ENCODE measurements at regions not wholly inside any gene's neighbourhood (a gene's known extent, or its start where the extent isn't known, plus 50 kb on each side); places are given as distances from the start of the nearest gene placed in this dataset.

DNA sequence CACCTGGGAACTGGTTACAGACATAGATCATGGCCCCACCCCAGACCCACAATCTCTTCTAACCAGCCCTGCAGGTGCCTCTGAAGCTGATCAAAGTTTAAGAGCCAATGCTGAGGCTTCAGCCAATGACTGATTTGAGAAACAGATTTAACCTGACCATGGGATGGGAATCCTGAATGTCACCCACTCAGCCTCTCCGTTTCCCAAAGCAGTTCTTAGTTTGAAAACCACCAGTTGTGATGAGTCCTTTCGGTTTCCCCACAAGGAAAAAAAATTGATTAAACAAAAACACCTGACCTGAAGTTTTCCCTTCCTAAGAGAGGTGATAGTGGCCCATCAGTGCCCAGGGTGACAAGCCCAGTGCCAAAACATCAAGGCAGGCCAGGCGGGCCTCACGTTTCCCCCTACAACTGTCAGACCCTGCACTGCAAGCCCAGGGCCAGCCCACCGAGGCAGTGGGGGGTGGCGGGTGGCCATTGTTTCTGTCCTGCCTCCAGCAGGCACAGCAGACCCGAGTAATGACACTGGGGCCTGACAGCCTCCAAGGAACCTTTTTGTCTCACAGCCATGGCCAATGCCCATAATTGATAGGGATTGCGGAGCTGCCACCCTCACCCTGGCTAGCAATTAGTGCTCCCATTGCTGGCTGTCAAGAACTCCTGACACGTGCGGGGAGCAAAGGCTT is 75.4 kb upstream of the ZMIZ1 start:
- Histone ChIP-seq H3K27me3 (ENCODE audit: control insufficient read depth in 1 of 2, insufficient read depth in 2 of 2, low read length in 2 of 2) (no peaks in the 10 kb centered on the region), H3K27ac (ENCODE audit: low read depth, low read length) (no peak overlapping the region), H3K36me3 (ENCODE audit: control insufficient read depth in 1 of 2, insufficient read depth in 2 of 2, low read length in 2 of 2) (no peaks in the 10 kb centered on the region), H3K4me1 (ENCODE audit: control insufficient read depth in 1 of 2, insufficient read depth in 2 of 2, low read length in 2 of 2) (peaks cover 6 to 9% of the 10 kb centered on the region in 2 donors), H3K4me3 (ENCODE audit: low read depth in 1 of 2, low read length in 2 of 2) (no peak overlapping the region), H3K9ac (ENCODE audit: low read depth in 1 of 2, low read length in 2 of 2) (no peak overlapping the region), H3K9me3 (ENCODE audit: control insufficient read depth in 1 of 2, low read length in 2 of 2) (no peaks in the 10 kb centered on the region)

GRCh38 chr10:78995987-78996791 is 72.6 kb upstream of the ZMIZ1 start:
- no peaks in the 10 kb centered on the region for H3K27me3 ChIP-seq (ENCODE audit: control insufficient read depth in 1 of 2, insufficient read depth in 2 of 2, low read length in 2 of 2)
- H3K36me3 ChIP-seq (ENCODE audit: control insufficient read depth in 1 of 2, insufficient read depth in 2 of 2, low read length in 2 of 2) = no peaks in the 10 kb centered on the region
- no peak overlapping the region for H3K4me3 ChIP-seq (ENCODE audit: low read depth in 1 of 2, low read length in 2 of 2)
- no peak overlapping the region for H3K9ac ChIP-seq (ENCODE audit: low read depth in 1 of 2, low read length in 2 of 2)
- peaks cover 6 to 9% of the 10 kb centered on the region in 2 donors for H3K4me1 ChIP-seq (ENCODE audit: control insufficient read depth in 1 of 2, insufficient read depth in 2 of 2, low read length in 2 of 2)
- no peaks in the 10 kb centered on the region for H3K9me3 ChIP-seq (ENCODE audit: control insufficient read depth in 1 of 2, low read length in 2 of 2)
- no peak overlapping the region for H3K27ac ChIP-seq (ENCODE audit: low read depth, low read length)

GRCh38 chr10:78996792-78997129 is 72.0 kb upstream of the ZMIZ1 start:
- H3K36me3 ChIP-seq (ENCODE audit: control insufficient read depth in 1 of 2, insufficient read depth in 2 of 2, low read length in 2 of 2) = no peaks in the 10 kb centered on the region
- H3K9ac ChIP-seq (ENCODE audit: low read depth in 1 of 2, low read length in 2 of 2) = no peak overlapping the region
- H3K4me1 ChIP-seq (ENCODE audit: control insufficient read depth in 1 of 2, insufficient read depth in 2 of 2, low read length in 2 of 2) = peaks cover 6 to 9% of the 10 kb centered on the region in 2 donors
- H3K4me3 ChIP-seq (ENCODE audit: low read depth in 1 of 2, low read length in 2 of 2) = no peak overlapping the region
- no peaks in the 10 kb centered on the region for H3K27me3 ChIP-seq (ENCODE audit: control insufficient read depth in 1 of 2, insufficient read depth in 2 of 2, low read length in 2 of 2)
- H3K9me3 ChIP-seq (ENCODE audit: control insufficient read depth in 1 of 2, low read length in 2 of 2) = no peaks in the 10 kb centered on the region
- H3K27ac ChIP-seq (ENCODE audit: low read depth, low read length) = no peak overlapping the region

GRCh38 chr10:78997635-78998618 is 70.8 kb upstream of the ZMIZ1 start:
- H3K27me3 ChIP-seq (ENCODE audit: control insufficient read depth in 1 of 2, insufficient read depth in 2 of 2, low read length in 2 of 2) = no peaks in the 10 kb centered on the region
- no peak overlapping the region for H3K9ac ChIP-seq (ENCODE audit: low read depth in 1 of 2, low read length in 2 of 2)
- no peaks in the 10 kb centered on the region for H3K36me3 ChIP-seq (ENCODE audit: control insufficient read depth in 1 of 2, insufficient read depth in 2 of 2, low read length in 2 of 2)
- H3K4me1 ChIP-seq (ENCODE audit: control insufficient read depth in 1 of 2, insufficient read depth in 2 of 2, low read length in 2 of 2) = peaks cover 6 to 9% of the 10 kb centered on the region in 2 donors
- no peak overlapping the region for H3K27ac ChIP-seq (ENCODE audit: low read depth, low read length)
- H3K4me3 ChIP-seq (ENCODE audit: low read depth in 1 of 2, low read length in 2 of 2) = no peak overlapping the region
- H3K9me3 ChIP-seq (ENCODE audit: control insufficient read depth in 1 of 2, low read length in 2 of 2) = no peaks in the 10 kb centered on the region

GRCh38 chr10:79001082-79001885 is 67.5 kb upstream of the ZMIZ1 start:
- Histone ChIP-seq H3K9ac (ENCODE audit: low read depth in 1 of 2, low read length in 2 of 2) (no peak overlapping the region), H3K9me3 (ENCODE audit: control insufficient read depth in 1 of 2, low read length in 2 of 2) (no peaks in the 10 kb centered on the region), H3K27ac (ENCODE audit: low read depth, low read length) (no peak overlapping the region), H3K36me3 (ENCODE audit: control insufficient read depth in 1 of 2, insufficient read depth in 2 of 2, low read length in 2 of 2) (no peaks in the 10 kb centered on the region), H3K4me3 (ENCODE audit: low read depth in 1 of 2, low read length in 2 of 2) (no peak overlapping the region), H3K4me1 (ENCODE audit: control insufficient read depth in 1 of 2, insufficient read depth in 2 of 2, low read length in 2 of 2) (peaks cover 32 to 36% of the 10 kb centered on the region in 2 donors), H3K27me3 (ENCODE audit: control insufficient read depth in 1 of 2, insufficient read depth in 2 of 2, low read length in 2 of 2) (no peaks in the 10 kb centered on the region)

DNA sequence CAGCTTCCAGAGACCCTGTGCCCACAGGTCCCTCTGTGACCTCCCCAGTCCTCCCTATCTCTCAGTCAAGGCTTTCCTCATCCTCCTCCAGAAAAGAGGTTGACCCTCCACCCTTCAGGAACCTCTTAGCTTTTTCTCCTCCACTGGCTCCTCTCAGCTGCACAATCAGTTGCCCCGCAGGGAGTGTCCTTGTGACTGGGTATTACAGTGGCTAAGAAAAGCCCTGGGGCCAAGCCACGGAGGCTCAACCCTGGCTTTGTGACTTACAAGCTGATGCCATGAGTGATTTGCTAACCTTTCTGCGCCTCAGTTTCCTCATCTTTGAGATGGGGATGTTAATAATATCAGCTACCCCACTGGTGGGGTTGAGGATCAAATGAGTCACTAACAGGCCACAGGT is 66.4 kb upstream of the ZMIZ1 start:
- Histone ChIP-seq H3K4me1 (ENCODE audit: control insufficient read depth in 1 of 2, insufficient read depth in 2 of 2, low read length in 2 of 2) (peaks cover 32 to 36% of the 10 kb centered on the region in 2 donors), H3K27ac (ENCODE audit: low read depth, low read length) (no peak overlapping the region), H3K27me3 (ENCODE audit: control insufficient read depth in 1 of 2, insufficient read depth in 2 of 2, low read length in 2 of 2) (no peaks in the 10 kb centered on the region), H3K4me3 (ENCODE audit: low read depth in 1 of 2, low read length in 2 of 2) (no peak overlapping the region), H3K9me3 (ENCODE audit: control insufficient read depth in 1 of 2, low read length in 2 of 2) (no peaks in the 10 kb centered on the region), H3K36me3 (ENCODE audit: control insufficient read depth in 1 of 2, insufficient read depth in 2 of 2, low read length in 2 of 2) (no peaks in the 10 kb centered on the region), H3K9ac (ENCODE audit: low read depth in 1 of 2, low read length in 2 of 2) (no peak overlapping the region)

DNA sequence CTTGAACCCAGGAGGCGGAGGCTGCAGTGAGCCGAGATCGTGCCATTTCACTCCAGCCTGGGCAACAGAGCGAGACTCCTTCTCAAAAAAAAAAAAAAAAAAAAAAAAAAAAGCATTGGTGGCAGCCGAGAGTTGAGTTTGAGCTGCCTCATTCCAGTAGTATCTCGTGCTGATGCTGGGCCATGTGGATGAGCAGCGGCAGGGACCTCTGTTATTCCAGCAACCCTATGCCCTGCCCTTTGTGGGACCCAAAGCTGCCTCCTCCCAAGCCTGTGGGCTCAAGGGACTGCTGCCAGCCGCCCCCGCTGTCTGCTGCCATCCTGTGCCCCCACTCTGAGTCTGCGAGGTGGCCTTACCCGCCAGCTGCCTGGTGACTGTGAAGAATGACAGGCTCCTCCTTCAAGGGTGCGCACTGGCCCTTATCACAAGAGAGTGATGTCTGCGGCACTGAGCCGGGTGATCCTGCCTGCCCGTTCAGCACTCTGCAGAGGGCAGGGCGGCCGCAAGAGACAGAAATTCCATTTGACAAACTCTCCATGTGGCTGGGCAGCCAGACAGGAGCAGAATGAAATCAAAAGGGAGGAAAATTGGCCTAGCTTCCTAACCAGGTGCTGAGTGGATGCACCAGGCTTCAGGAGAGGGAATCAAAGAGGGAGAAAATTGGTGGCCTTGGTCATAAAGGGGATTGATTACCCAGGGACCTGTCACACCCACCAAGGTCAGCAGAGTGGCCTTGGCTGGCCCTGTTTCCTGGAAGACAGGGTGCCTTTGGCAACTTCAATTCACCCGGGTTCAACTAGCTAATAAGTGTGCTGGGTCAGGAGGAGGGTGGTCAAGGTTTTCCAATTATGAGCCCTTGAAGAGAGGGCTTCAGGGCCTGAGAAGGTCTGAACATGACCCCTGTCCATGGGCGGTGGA is 65.3 kb upstream of the ZMIZ1 start:
- no peaks in the 10 kb centered on the region for H3K36me3 ChIP-seq (ENCODE audit: control insufficient read depth in 1 of 2, insufficient read depth in 2 of 2, low read length in 2 of 2)
- no peaks in the 10 kb centered on the region for H3K9me3 ChIP-seq (ENCODE audit: control insufficient read depth in 1 of 2, low read length in 2 of 2)
- H3K27me3 ChIP-seq (ENCODE audit: control insufficient read depth in 1 of 2, insufficient read depth in 2 of 2, low read length in 2 of 2) = no peaks in the 10 kb centered on the region
- no peak overlapping the region for H3K9ac ChIP-seq (ENCODE audit: low read depth in 1 of 2, low read length in 2 of 2)
- peaks cover 27 to 32% of the 10 kb centered on the region in 2 donors for H3K4me1 ChIP-seq (ENCODE audit: control insufficient read depth in 1 of 2, insufficient read depth in 2 of 2, low read length in 2 of 2)
- no peak overlapping the region for H3K27ac ChIP-seq (ENCODE audit: low read depth, low read length)
- H3K4me3 ChIP-seq (ENCODE audit: low read depth in 1 of 2, low read length in 2 of 2) = no peak overlapping the region

DNA sequence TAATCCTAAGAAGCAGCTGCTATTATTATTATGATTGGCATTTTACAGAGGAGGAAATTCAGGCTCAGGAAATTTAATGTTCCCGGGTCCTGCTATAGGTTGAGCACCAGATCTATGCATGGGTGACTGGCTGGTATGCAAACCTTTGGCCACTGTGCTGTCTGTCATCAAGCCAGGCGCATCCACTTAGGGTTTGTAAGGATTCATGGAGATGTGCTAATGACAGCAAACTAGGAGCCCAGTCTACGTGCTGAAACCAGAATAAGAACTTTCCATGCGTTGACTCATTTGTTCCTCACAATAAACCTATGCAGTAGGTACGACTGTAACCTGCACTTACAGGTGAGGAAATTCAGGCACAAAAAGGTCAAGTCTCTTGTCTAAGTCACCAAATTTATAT is 64.5 kb upstream of the ZMIZ1 start:
- Histone ChIP-seq H3K36me3 (ENCODE audit: control insufficient read depth in 1 of 2, insufficient read depth in 2 of 2, low read length in 2 of 2) (no peaks in the 10 kb centered on the region), H3K4me1 (ENCODE audit: control insufficient read depth in 1 of 2, insufficient read depth in 2 of 2, low read length in 2 of 2) (peaks cover 27 to 32% of the 10 kb centered on the region in 2 donors), H3K4me3 (ENCODE audit: low read depth in 1 of 2, low read length in 2 of 2) (no peak overlapping the region), H3K27me3 (ENCODE audit: control insufficient read depth in 1 of 2, insufficient read depth in 2 of 2, low read length in 2 of 2) (no peaks in the 10 kb centered on the region), H3K9ac (ENCODE audit: low read depth in 1 of 2, low read length in 2 of 2) (no peak overlapping the region), H3K27ac (ENCODE audit: low read depth, low read length) (no peak overlapping the region), H3K9me3 (ENCODE audit: control insufficient read depth in 1 of 2, low read length in 2 of 2) (no peaks in the 10 kb centered on the region)
